Neural progenitor cell (in vitro differentiated cells): ENCODE measurements at regions not wholly inside any gene's neighbourhood (a gene's known extent, or its start where the extent isn't known, plus 50 kb on each side); places are given as distances from the start of the nearest gene placed in this dataset.

Source experiments
- EZH2 ChIP-seq: fragments of 200-600 bp; sonication (generic); IDR thresholded peaks from 2 replicates; pipeline ENCODE4 v1.6.1; 2017; ENCODE audit warnings: antibody characterized with exemption, mild to moderate bottlenecking, moderate library complexity
- TF ChIP-seq, protein P1 (sequence below): fragments of 200-600 bp; sonication (generic); IDR thresholded peaks from 2 replicates; pipeline ENCODE4 v1.5.1; 2017; ENCODE audit warnings: antibody characterized with exemption, mild to moderate bottlenecking

DNA sequence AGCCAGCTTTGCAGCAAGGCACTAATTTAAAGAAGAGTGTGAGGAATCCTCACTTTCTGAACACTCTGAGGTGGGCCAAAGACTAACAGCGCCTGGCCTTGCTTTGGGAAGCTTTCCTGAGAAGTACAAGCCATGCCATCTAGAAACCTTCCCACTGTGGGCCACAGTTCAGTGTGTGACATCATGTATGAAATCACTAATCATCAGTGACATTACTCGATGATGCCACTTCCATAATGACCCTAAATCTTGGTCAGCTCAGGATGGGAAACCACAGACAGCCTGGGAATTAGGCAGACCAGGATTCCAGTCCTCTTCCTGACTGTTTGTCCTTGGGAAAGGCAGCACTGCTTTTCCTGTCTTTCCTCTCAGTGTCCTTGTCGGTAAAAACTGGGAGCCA lies 54.2 kb upstream of the HSPA9 start:
- TF ChIP-seq, protein P1, sequence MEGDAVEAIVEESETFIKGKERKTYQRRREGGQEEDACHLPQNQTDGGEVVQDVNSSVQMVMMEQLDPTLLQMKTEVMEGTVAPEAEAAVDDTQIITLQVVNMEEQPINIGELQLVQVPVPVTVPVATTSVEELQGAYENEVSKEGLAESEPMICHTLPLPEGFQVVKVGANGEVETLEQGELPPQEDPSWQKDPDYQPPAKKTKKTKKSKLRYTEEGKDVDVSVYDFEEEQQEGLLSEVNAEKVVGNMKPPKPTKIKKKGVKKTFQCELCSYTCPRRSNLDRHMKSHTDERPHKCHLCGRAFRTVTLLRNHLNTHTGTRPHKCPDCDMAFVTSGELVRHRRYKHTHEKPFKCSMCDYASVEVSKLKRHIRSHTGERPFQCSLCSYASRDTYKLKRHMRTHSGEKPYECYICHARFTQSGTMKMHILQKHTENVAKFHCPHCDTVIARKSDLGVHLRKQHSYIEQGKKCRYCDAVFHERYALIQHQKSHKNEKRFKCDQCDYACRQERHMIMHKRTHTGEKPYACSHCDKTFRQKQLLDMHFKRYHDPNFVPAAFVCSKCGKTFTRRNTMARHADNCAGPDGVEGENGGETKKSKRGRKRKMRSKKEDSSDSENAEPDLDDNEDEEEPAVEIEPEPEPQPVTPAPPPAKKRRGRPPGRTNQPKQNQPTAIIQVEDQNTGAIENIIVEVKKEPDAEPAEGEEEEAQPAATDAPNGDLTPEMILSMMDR: no peak
- TF ChIP-seq EZH2: no peak
